ENCODE measurements at regions not wholly inside any gene's neighbourhood (a gene's known extent, or its start where the extent isn't known, plus 50 kb on each side); places are given as distances from the start of the nearest gene placed in this dataset.

- DNase-seq (ENCODE audit: extremely low read depth, low read depth), result no peak
- TF ChIP-seq CTCF (IDR thresholded peaks at IDR 0.05; ENCODE audit: low read depth, low read length, missing control alignments), result no peak
- H3K4me3 ChIP-seq (replicated peaks; ENCODE audit: low read depth, low read length), result no peak overlapping the region
Observed at GRCh38 chr2:589281-590130, 87.7 kb downstream of the TMEM18 start.

DNA sequence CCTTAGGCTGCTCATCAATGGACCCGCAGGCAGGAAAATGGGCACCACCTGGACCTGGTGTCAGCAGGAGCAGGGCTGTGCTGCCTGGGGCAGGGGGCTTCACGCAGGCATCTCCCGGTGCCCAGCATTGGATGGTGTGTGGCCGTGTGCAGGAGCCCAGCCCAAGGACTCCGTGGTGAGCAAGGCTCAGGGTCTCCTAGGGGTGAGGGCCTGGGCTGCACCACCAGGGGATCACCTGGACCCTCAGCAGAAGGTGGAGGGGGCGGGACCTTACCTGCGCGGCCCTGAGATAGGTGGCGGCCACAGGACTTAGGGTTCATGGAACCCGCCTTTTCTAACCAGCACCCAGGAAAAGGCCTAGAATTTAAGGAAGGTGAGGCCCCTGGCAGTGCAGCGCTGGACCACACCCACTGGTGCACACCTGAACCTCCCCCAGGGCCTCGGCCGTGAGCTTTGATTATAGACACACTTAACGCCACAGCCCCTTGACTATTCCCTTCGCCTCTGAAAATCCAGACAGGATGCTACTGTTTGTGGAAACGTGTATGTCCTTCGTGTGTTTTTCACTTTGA is 89.0 kb downstream of the TMEM18 start:
- H3K4me3 ChIP-seq (replicated peaks; ENCODE audit: low read depth, low read length), result no peak overlapping the region
- DNase-seq (ENCODE audit: extremely low read depth, low read depth), result no peak
- no peak for TF ChIP-seq CTCF (IDR thresholded peaks at IDR 0.05; ENCODE audit: low read depth, low read length, missing control alignments)

GRCh38 chr2:587087-587960 is 89.9 kb downstream of the TMEM18 start:
- no peak for TF ChIP-seq CTCF (IDR thresholded peaks at IDR 0.05; ENCODE audit: low read depth, low read length, missing control alignments)
- DNase-seq (ENCODE audit: extremely low read depth, low read depth), result no peak
- no peak overlapping the region for H3K4me3 ChIP-seq (replicated peaks; ENCODE audit: low read depth, low read length)

GRCh38 chr2:586641-587076 is 90.5 kb downstream of the TMEM18 start:
- no peak for DNase-seq (ENCODE audit: extremely low read depth, low read depth)
- TF ChIP-seq CTCF (IDR thresholded peaks at IDR 0.05; ENCODE audit: low read depth, low read length, missing control alignments), result no peak
- H3K4me3 ChIP-seq (replicated peaks; ENCODE audit: low read depth, low read length), result no peak overlapping the region

GRCh38 chr2:584863-585823 is 92.1 kb downstream of the TMEM18 start:
- TF ChIP-seq CTCF (IDR thresholded peaks at IDR 0.05; ENCODE audit: low read depth, low read length, missing control alignments), result no peak
- no peak overlapping the region for H3K4me3 ChIP-seq (replicated peaks; ENCODE audit: low read depth, low read length)
- no peak for DNase-seq (ENCODE audit: extremely low read depth, low read depth)

GRCh38 chr2:583666-584065 is 93.5 kb downstream of the TMEM18 start:
- no peak for TF ChIP-seq CTCF (IDR thresholded peaks at IDR 0.05; ENCODE audit: low read depth, low read length, missing control alignments)
- no peak for DNase-seq (ENCODE audit: extremely low read depth, low read depth)
- H3K4me3 ChIP-seq (replicated peaks; ENCODE audit: low read depth, low read length), result no peak overlapping the region
